HG02759 (cell line): ENCODE measurements at regions not wholly inside any gene's neighbourhood (a gene's known extent, or its start where the extent isn't known, plus 50 kb on each side); places are given as distances from the start of the nearest gene placed in this dataset.
"Not testable (repeated sequence)": the region's sequence is repeated elsewhere in the genome, so short reads cannot be mapped to it uniquely, and the experiment has no call there.

ENCODE experiments used
- ATAC-seq: cut with Tn5 transposase; IDR thresholded peaks from one replicate; pipeline ENCODE4 v1.9.1; 2021; ENCODE audit warnings: mild to moderate bottlenecking, moderate library complexity; ENCODE audit not compliant: unreplicated experiment

GRCh38 chr11:13166036-13166435 lies 111.6 kb upstream of the BMAL1 start:
- ATAC-seq = no peak

GRCh38 chr11:13168271-13168670 lies 109.3 kb upstream of the BMAL1 start:
- ATAC-seq = no peak

DNA sequence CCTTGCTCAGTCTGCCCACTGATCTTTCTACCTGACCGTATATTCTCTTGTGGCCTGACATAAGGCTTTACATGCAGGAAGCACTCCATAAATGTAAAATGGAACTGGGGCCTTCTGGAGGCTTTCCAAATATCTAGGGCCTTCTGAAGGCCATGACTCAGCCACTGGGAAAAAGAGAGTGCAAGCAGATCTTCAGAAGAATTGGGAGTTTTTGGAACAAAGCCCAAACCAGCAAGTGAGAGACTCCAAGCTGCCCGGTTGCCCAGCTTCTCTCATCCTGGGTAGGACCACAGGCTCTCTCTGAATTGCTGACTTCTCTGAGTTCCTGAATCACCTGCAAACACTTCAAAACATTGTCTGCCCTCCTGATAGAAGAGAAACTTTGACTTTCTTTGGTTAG lies 107.9 kb upstream of the BMAL1 start:
- no peak for ATAC-seq

- no peak for ATAC-seq
Observed at GRCh38 chr11:13174090-13174489, 103.5 kb upstream of the BMAL1 start.

GRCh38 chr11:13183094-13183825 lies 94.3 kb upstream of the BMAL1 start:
- ATAC-seq = no peak

GRCh38 chr11:13183826-13184196 lies 93.8 kb upstream of the BMAL1 start:
- no peak for ATAC-seq

GRCh38 chr11:13184295-13184794 lies 93.2 kb upstream of the BMAL1 start:
- ATAC-seq = no peak

GRCh38 chr11:13188179-13188578 lies 89.4 kb upstream of the BMAL1 start:
- ATAC-seq = no peak

DNA sequence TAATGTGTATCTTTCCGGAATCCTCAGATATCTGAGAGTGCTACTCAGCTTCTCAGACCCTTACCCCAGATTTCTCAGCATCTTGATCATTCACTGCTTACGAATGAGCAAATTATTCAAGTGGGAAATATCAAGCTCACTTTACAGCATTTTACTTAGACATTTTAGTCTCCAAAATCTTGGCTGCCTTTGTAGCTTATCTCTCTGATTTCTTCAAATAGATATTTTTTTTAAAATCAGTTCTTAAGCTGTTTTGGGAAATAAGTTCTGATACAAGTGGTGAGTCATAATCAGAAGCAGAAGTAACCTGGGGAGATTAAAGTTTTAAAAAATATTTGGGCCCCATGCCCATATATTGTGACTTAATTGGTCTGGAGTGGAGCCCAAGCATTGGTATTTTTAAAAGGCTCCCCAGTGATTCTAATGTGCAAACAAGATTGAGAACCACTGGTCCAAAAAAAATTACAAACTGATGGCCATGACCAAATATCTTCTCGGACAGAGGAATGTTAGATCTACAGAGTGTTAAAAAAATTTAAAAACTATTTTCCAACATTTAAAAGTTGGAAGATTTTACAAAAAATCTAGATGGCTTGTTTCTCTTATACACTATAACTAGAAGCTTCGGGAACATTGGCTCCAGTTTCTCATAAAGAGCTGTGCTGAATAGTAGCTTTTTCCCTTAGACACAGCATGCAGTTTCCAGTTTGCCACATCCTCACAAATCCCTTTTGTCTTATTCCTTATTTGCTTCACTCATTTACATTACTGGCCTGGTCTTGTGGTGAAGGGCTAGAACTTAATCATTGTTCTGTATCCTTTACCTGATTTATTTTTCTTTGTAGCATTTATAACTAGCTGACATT lies 87.8 kb upstream of the BMAL1 start:
- ATAC-seq = no peak

GRCh38 chr11:13193613-13194012 lies 84.0 kb upstream of the BMAL1 start:
- ATAC-seq = no peak

DNA sequence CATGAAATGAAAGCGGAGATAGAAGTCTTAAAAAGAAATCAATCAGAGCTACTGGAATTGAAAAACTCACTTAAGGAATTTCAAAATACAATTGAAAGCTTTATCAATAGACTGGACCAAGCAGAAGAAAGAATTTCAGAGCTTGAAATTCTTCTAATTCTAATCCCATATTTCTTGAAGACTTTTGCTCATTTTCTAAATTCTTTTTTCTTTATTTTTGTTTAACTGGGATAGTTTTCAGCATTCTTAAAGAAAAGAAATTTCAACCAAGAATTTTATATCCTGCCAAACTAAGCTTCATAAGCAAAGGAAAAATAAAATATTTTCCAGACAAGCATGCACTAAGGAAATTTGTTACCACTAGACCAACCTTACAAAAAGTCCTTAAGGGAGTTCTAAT lies 80.2 kb upstream of the BMAL1 start:
- ATAC-seq = not testable (repeated sequence)

GRCh38 chr11:13205486-13205885 lies 72.1 kb upstream of the BMAL1 start:
- peak; percentile 70 for ATAC-seq

DNA sequence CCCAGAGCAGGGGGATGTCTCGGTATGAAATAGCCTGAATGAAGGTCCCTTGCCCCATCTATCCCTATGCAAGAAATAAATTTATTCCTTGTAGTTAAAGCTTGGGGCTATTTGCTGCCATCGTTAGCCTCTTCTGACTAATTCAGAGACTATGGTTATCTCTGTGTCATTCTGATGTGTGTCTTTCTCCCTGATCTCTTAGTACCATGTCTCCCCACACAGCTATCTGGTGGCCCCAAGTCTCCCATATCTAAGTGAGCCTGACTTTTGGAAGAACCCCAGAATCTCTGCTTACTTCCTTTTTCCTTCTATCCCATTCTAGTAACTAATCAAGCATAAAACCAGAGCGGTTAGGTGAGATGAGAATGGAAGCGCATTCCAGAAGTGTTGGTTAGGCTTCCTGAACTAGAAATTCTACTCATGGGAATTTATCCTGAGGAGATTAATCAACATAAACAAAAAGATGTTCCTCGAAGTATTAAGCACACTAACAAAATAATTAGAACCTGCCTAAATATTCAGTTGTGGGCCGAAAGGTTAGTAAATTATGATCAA lies 71.4 kb upstream of the BMAL1 start:
- ATAC-seq = peak; percentile 21

GRCh38 chr11:13207270-13207664 lies 70.3 kb upstream of the BMAL1 start:
- ATAC-seq = no peak

GRCh38 chr11:13207665-13208594 lies 69.7 kb upstream of the BMAL1 start:
- no peak for ATAC-seq

GRCh38 chr11:13208921-13209320 lies 68.7 kb upstream of the BMAL1 start:
- ATAC-seq = no peak

- no peak for ATAC-seq
Observed at GRCh38 chr11:13209379-13209778, 68.2 kb upstream of the BMAL1 start.

- ATAC-seq = no peak
Observed at GRCh38 chr11:13210424-13210823, 67.2 kb upstream of the BMAL1 start.

GRCh38 chr11:13214276-13214675 lies 63.3 kb upstream of the BMAL1 start:
- no peak for ATAC-seq

- no peak for ATAC-seq
Observed at GRCh38 chr11:13215149-13215548, 62.4 kb upstream of the BMAL1 start.
